ENCODE measurements at regions not wholly inside any gene's neighbourhood (a gene's known extent, or its start where the extent isn't known, plus 50 kb on each side); places are given as distances from the start of the nearest gene placed in this dataset.
"Not testable (repeated sequence)": the region's sequence is repeated elsewhere in the genome, so short reads cannot be mapped to it uniquely, and the experiment has no call there.

- no peak for DNase-seq
Observed at GRCh38 chr12:25884024-25884919, 74.2 kb upstream of the RASSF8 start.

- DNase-seq: no peak
Observed at GRCh38 chr12:25884920-25885234, 73.6 kb upstream of the RASSF8 start.

GRCh38 chr12:25886396-25886795 is 72.1 kb upstream of the RASSF8 start:
- DNase-seq: no peak

GRCh38 chr12:25887367-25887766 is 71.1 kb upstream of the RASSF8 start:
- DNase-seq: no peak

GRCh38 chr12:25889185-25889584 is 69.3 kb upstream of the RASSF8 start:
- no peak for DNase-seq

- not testable (repeated sequence) for DNase-seq
Observed at GRCh38 chr12:25891095-25891494, 67.4 kb upstream of the RASSF8 start.

- DNase-seq: no peak
Observed at GRCh38 chr12:25894759-25895158, 63.7 kb upstream of the RASSF8 start.

- DNase-seq: no peak
Observed at GRCh38 chr12:25896981-25897380, 61.5 kb upstream of the RASSF8 start.

GRCh38 chr12:25903603-25904245 is 54.8 kb upstream of the RASSF8 start:
- DNase-seq: no peak

- no peak for DNase-seq
Observed at GRCh38 chr12:25904442-25904841, 54.0 kb upstream of the RASSF8 start.

GRCh38 chr12:25906651-25907340 is 51.7 kb upstream of the RASSF8 start:
- no peak for DNase-seq
